Activated CD4-positive, alpha-beta T cell treated with anti-CD3 and anti-CD28 coated beads, Interleukin-2, amount 10 ng/mL, durations not matched to agents 24 days and 14 days (primary cell): ENCODE measurements at regions not wholly inside any gene's neighbourhood (a gene's known extent, or its start where the extent isn't known, plus 50 kb on each side); places are given as distances from the start of the nearest gene placed in this dataset.
A peak's percentile ranks its signal among the peaks of the same experiment; 100 is the strongest.

Experiments used
- DNase-seq: peaks from one replicate; pipeline ENCODE4 v3.0.0; 2022
- H3K27ac Mint-ChIP-seq: one replicate; pipeline ENCODE4 v1.8.0; 2022; ENCODE audit warnings: mild to moderate bottlenecking, mixed read lengths
- H3K27me3 Mint-ChIP-seq: one replicate; pipeline ENCODE4 v1.8.0; 2022; ENCODE audit warnings: mixed read lengths
- H3K36me3 Mint-ChIP-seq: one replicate; pipeline ENCODE4 v1.8.0; 2022; ENCODE audit warnings: low read depth, mild to moderate bottlenecking, mixed read lengths
- H3K4me1 Mint-ChIP-seq: one replicate; pipeline ENCODE4 v1.8.0; 2021; ENCODE audit warnings: mixed read lengths
- H3K4me3 Mint-ChIP-seq: one replicate; pipeline ENCODE4 v1.8.0; 2022; ENCODE audit warnings: mild to moderate bottlenecking, moderate library complexity, mixed read lengths
- H3K9me3 Mint-ChIP-seq: one replicate; pipeline ENCODE4 v1.8.0; 2021; ENCODE audit warnings: mixed read lengths
- intact Hi-C: fragments of 100-400 bp; cut with micrococcal nuclease; formaldehyde crosslinking; loops from one replicate; pipeline ENCODE4 v1.15.1; 2023

DNA sequence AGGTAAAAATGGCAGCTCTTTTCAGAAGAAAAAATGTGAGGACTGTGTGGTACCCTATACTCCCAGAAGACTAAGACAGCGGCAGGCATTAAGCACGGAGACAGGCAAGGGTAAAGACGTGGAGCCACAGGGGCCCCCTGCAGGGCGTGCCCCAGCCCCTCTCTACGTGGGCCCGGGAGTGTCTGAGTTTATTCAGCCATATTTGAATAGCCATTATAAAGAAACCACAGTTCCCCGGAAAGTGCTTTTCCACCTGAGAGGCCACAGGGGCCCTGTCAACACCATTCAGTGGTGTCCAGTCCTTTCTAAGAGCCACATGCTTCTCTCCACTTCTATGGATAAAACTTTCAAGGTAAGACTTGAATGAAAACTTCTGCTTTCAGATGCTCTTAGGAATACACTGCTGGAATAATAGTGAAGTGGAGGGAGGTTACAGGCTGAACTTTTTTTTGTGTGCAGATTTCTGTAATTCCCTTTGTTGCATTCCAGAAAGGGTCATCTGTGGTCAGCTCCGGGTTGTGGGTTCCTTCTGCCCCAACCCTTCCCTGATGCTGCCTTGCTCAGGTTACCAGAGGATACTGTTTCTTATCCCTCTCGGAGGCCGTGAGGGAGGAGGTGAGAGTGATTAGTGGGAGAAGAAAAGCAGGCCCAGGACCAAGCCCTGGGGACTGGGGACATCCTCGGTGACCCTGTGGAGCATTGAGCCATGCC is 58.4 kb downstream of the SLC25A47 start:
- Mint-ChIP-seq H3K27ac (no peak overlapping the region), H3K4me1 (peaks cover 19% of the 10 kb centered on the region), H3K9me3 (no peaks in the 10 kb centered on the region), H3K4me3 (no peak overlapping the region), H3K36me3 (peaks cover 4% of the 10 kb centered on the region), H3K27me3 (no peaks in the 10 kb centered on the region)
- intact Hi-C loops = loop anchor here (2.0 kb wide), 1 partner anchor 273 kb away; no protein-coding TSS in a partner anchor
- no peak for DNase-seq

DNA sequence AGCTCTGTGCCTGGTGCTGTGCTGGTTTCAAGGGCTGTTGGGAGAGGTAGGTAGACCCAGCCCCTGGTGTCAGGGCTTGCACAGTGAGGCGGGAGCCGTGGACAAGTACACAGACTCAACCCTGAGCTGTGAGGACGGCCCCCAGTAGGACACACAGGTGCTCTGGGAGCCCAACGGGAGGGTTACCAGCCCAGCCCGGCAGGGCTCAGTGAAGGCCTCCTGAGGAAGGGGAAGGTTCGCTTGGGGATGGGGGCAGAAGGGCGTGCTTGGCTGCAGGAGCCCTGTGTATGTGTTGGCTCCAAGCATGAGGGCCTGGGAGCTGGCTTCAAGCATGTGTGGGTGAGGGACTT is 58.9 kb downstream of the SLC25A47 start:
- no peaks in the 10 kb centered on the region for H3K27me3 Mint-ChIP-seq

DNA sequence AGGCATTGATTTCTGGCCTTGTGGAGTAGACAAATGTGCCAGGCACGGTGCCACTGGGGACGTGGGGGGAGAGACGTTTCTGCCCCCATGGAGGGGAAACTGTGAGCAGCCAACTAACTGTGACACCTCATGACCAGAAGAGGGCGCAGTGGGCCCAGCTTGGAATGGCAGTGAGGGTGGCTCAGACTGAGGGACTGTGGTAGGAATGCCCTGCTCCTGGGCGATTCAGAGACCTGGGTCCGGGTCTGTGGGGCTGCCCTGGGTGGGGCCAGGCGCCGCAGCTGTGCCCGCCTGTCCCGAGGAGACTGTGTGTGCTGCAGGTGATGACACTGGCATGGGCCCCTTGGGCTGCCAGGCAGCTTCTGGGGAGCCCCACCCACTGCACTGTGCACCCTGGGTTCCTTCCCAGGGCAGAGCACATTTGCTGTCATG is 60.6 kb downstream of the SLC25A47 start:
- Mint-ChIP-seq H3K4me1 (peaks cover 15% of the 10 kb centered on the region), H3K27ac (no peak overlapping the region), H3K36me3 (peaks cover 4% of the 10 kb centered on the region), H3K9me3 (no peaks in the 10 kb centered on the region), H3K4me3 (no peak overlapping the region), H3K27me3 (no peaks in the 10 kb centered on the region)
- intact Hi-C loops = loop anchor here (1.0 to 2.0 kb wide), 2 partner anchors 262 to 271 kb away; no protein-coding TSS in a partner anchor
- peak; percentile 90 for DNase-seq

More for the DNA sequence above, 58.9 kb downstream of the SLC25A47 start:
- Mint-ChIP-seq H3K4me1 (peaks cover 13% of the 10 kb centered on the region), H3K36me3 (peaks cover 4% of the 10 kb centered on the region), H3K4me3 (no peak overlapping the region), H3K9me3 (no peaks in the 10 kb centered on the region), H3K27ac (no peak overlapping the region)
- no peak for DNase-seq
- intact Hi-C loops = loop anchor here (2.0 kb wide), 1 partner anchor 273 kb away; no protein-coding TSS in a partner anchor

DNA sequence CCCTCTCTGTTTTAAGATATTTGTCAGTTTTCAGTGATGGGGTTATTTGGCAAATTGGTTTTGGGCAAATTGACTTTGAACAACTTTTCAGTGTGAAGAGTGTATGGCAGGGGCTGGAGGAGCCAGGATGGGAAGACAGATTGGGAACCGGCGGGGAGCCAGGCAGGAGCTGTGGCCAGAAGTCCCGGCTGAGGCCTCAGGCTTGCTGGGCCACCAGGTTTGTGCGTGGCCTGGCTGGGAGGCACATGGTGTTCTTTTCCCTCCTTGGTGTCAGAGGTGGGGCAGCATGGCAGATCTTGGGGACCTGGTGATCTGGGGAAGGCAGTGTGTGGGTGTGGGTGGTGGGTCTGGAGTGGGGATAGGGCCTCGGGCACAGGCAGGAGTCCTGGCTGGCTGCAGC is 61.1 kb downstream of the SLC25A47 start:
- Mint-ChIP-seq H3K4me3 (no peak overlapping the region), H3K9me3 (no peaks in the 10 kb centered on the region), H3K27ac (peak overlapping the region; percentile 24), H3K36me3 (peaks cover 4% of the 10 kb centered on the region), H3K4me1 (peaks cover 15% of the 10 kb centered on the region), H3K27me3 (no peaks in the 10 kb centered on the region)
- intact Hi-C loops = no loop called here
- no peak for DNase-seq

DNA sequence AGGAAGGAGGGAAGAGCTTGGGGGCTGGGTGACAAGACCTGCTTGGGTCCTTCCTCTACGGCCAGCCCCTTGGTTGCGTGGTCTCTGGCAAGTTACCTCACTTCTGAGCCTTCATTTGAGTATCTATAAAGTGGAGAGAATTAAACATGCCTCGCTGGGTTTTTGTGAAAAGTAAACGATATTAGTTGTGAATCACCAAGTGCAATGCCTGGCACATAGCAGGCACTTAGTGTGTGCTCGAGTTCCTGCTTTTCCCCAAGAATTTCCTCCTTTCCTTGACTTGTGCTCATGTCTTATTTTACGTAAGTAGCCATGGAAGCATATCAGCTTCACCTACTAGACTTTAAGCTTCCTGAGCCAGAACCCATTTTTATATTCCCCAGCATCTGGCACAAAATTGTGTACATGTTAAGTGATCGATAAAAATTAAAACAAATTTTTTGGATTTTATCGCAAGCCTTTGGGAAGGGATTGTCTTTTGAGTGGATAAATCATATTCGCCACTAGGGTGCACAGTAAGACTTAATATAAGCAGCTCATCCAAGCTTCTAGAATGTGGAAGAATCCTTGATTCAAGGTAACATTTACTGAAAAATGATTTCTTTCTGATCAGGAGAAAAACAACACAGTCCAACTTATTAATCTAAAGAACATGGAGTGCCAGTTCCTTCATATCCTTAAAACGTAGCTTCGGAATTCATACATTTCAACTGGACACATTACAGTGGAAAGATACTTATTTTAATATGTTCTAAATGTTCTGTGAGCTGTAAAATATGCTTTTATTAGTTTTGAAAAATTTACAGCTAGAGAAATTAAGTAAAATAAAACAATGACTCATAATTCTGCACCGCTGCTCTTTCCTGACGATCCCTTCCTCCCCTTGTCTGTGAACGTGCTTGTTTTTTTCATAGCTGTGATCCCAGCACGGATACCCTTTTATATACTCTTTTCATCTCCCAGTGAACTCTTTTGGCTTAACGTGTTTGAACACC is 62.0 kb downstream of the SLC25A47 start:
- H3K36me3 Mint-ChIP-seq = peaks cover 4% of the 10 kb centered on the region
- intact Hi-C loops = no loop called here
- H3K4me3 Mint-ChIP-seq = no peak overlapping the region
- no peaks in the 10 kb centered on the region for H3K27me3 Mint-ChIP-seq
- DNase-seq = no peak
- peaks cover 15% of the 10 kb centered on the region for H3K4me1 Mint-ChIP-seq
- no peak overlapping the region for H3K27ac Mint-ChIP-seq
- no peaks in the 10 kb centered on the region for H3K9me3 Mint-ChIP-seq

DNA sequence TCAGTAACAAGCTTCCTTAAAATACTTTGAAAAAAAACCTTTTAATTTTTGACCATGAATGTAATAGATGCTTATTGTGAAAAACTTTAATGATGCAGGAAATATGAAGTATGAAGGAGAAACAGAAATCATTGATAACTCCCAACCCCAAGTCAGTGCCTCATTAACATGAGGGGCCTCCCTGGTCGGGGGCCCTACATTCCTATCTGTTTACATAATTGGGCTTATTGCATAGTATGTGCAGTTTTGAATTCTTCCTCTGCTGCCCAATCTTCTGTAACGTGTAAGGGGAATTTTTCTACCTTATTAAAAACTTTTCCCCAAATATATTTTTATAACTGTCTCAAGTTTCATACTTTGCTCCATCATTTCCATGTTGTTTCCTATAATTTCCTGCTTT is 63.0 kb downstream of the SLC25A47 start:
- no peak overlapping the region for H3K27ac Mint-ChIP-seq
- no peak overlapping the region for H3K4me3 Mint-ChIP-seq
- H3K9me3 Mint-ChIP-seq = no peaks in the 10 kb centered on the region
- peaks cover 15% of the 10 kb centered on the region for H3K4me1 Mint-ChIP-seq
- H3K27me3 Mint-ChIP-seq = no peaks in the 10 kb centered on the region
- H3K36me3 Mint-ChIP-seq = peaks cover 5% of the 10 kb centered on the region
- no peak for DNase-seq
- intact Hi-C loops = no loop called here

DNA sequence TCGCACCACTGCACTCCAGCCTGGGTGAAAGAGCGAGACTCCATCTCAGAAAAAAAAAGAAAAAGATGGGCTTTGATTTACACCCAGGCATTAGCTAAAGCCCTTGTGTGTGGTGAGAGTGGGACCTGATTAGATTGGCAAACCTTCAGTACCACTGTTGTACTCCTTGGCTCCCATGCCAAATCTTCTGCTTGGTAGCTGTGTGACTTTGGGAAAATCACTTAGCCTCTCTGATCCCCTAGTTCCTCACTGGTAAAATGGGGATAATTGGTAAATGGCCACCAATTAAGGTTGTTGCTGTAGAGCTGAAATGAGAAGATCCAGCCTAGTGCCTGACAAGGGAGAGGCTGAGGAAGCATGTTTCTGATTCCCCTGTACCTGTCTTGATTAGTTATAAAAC is 63.7 kb downstream of the SLC25A47 start:
- intact Hi-C loops = no loop called here
- no peak for DNase-seq
- H3K4me3 Mint-ChIP-seq = no peak overlapping the region
- H3K27me3 Mint-ChIP-seq = no peaks in the 10 kb centered on the region
- H3K4me1 Mint-ChIP-seq = peaks cover 15% of the 10 kb centered on the region
- no peak overlapping the region for H3K27ac Mint-ChIP-seq
- H3K9me3 Mint-ChIP-seq = no peaks in the 10 kb centered on the region
- peaks cover 4% of the 10 kb centered on the region for H3K36me3 Mint-ChIP-seq

DNA sequence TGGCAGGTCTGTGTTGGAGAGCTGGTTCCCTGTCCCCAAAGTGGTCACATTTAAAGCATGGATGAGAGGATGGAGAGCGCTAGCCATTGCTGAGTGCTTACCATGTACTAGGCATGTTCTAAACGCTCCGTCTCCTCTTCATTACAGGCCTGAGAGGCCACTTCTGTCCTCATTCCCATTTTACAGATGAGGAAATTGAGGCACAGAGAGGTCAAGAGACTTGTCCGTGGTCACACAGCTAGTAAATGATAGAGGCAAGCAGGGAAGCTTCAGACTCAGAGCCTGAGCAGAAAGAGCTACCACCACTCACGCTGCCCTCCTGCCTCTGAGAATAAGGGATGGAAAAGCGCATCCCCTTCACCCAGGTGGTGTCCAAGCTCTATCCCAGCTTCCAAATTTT is 64.3 kb downstream of the SLC25A47 start:
- H3K9me3 Mint-ChIP-seq = no peaks in the 10 kb centered on the region
- H3K27me3 Mint-ChIP-seq = no peaks in the 10 kb centered on the region
- H3K36me3 Mint-ChIP-seq = peaks cover 4% of the 10 kb centered on the region
- peaks cover 18% of the 10 kb centered on the region for H3K4me1 Mint-ChIP-seq
- H3K27ac Mint-ChIP-seq = no peak overlapping the region
- intact Hi-C loops = no loop called here
- H3K4me3 Mint-ChIP-seq = no peak overlapping the region
- no peak for DNase-seq

DNA sequence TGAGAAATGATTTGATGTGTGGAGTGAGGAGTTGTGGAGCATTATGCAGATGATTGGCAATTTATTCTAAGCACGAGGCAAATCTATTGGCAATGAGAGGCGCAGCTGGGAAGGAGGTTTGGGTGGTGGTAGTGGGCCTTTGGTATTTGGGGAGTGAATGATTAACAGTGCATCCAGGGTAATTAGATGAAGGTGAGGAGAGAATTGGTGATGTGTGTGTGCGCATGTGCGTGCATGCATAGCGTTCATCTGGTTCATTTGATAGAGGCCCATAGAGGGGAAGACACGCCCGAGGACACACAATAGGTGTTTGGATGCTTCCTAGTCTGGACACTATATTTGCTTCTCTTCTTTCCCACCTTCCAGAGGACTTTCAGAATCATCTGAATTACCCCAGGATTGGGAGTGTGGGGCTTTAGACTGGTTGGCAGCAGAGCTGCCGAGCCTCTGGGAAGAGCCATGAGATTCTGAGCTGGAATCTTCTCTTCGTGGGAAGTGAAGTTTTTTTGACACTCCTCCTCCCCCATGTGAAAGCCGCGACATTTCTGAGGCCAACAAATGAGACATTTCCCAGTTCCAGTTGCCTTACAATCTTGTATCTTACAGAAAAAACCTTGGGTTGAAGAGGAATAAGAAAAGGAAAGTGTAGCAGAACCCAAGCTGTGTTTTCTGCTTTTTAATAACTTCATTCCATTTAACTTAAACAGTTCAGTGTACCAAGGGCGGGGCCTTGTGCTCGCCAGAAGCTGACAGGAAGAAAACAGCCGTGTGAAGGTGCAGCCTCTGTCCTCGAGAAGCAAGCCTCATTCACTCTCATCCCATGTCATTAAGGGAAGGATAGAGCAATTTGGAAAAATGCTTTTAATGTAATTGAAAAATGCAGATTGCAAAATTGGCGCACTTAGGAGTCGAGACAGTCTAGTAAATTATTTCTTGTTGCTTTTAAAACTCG is 65.2 kb downstream of the SLC25A47 start:
- intact Hi-C loops = no loop called here
- H3K9me3 Mint-ChIP-seq = no peaks in the 10 kb centered on the region
- peaks cover 22% of the 10 kb centered on the region for H3K4me1 Mint-ChIP-seq
- H3K27me3 Mint-ChIP-seq = no peaks in the 10 kb centered on the region
- H3K27ac Mint-ChIP-seq = no peak overlapping the region
- no peak overlapping the region for H3K4me3 Mint-ChIP-seq
- DNase-seq = no peak
- peaks cover 4% of the 10 kb centered on the region for H3K36me3 Mint-ChIP-seq

DNA sequence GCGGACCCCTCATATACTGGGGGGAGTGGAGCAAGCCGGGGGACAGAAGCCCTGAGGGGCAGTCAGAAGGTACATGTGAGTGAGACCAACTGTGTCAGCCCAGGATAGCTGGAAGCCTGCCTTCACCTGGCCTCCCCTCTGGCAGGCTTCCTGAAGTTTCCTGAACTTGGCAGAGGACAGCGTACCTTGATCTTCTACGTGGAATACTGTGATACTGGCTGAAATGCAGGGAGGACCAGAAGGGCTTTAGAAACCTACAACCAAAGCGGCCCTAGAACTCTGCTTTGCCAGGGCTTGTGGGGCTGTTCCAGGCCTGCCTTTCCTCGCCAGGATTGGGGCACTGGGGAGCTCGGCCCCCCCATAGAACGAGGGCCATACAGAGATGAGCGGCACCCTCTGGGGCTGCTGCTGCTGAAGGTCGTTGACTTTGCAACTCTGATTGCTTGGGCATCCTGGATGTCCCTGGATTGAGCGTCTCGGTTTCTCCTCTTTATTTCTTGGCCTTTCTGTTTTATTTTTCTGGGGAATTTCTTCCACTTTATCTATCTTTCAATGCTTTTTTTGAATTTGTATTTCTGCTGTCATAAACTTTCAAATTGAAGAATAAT is 66.5 kb downstream of the SLC25A47 start:
- H3K27me3 Mint-ChIP-seq = no peaks in the 10 kb centered on the region
- no peak overlapping the region for H3K4me3 Mint-ChIP-seq
- no peak for DNase-seq
- H3K27ac Mint-ChIP-seq = no peak overlapping the region
- H3K36me3 Mint-ChIP-seq = peaks cover 4% of the 10 kb centered on the region
- H3K4me1 Mint-ChIP-seq = peaks cover 16% of the 10 kb centered on the region
- no peaks in the 10 kb centered on the region for H3K9me3 Mint-ChIP-seq
- intact Hi-C loops = no loop called here

DNA sequence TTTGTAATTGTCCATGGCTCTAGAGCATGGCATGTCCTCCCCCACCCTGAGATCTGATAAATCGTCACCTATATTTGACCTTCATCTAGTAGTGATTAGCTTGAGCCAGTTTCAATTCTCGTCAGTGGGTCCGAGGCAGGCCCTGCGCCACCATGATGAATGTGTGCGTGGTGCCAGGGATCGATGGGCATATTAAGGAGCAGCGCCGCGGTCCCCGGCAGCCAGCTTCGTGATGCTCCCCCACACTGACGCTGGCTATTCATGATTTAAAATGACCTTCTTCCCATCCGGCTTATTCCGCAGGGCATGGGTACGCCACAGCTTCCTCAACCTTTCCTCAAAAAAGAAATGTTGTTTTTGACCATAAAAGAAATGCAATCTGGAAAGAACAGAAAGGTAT is 68.0 kb downstream of the SLC25A47 start:
- no peak for DNase-seq
- intact Hi-C loops = no loop called here
- no peaks in the 10 kb centered on the region for H3K27me3 Mint-ChIP-seq
- H3K4me3 Mint-ChIP-seq = no peak overlapping the region
- H3K9me3 Mint-ChIP-seq = no peaks in the 10 kb centered on the region
- peaks cover 16% of the 10 kb centered on the region for H3K4me1 Mint-ChIP-seq
- H3K27ac Mint-ChIP-seq = no peak overlapping the region
- H3K36me3 Mint-ChIP-seq = peaks cover 2% of the 10 kb centered on the region

DNA sequence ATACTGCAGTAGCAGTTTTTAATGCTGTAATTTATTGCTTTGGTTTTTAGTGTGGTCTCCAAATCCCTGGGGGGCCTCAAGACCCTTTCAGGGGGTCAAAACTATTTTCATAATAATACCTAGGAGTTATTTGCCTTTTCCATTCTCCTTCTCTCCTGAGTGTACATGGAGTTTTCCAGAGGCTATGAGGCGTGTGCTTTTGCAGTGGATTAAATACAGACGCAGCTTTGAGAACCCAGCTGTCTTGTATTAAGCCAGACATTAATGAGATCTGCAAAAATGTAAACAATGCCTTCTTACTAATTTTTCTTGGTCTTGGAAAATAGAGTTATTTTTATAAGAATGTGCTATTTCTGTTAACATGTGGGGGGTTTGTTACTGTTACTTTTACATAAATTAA is 68.6 kb downstream of the SLC25A47 start:
- Mint-ChIP-seq H3K36me3 (peaks cover 2% of the 10 kb centered on the region), H3K27me3 (no peaks in the 10 kb centered on the region), H3K4me3 (no peak overlapping the region), H3K27ac (no peak overlapping the region), H3K4me1 (peaks cover 16% of the 10 kb centered on the region), H3K9me3 (no peaks in the 10 kb centered on the region)
- intact Hi-C loops = no loop called here
- DNase-seq = no peak

DNA sequence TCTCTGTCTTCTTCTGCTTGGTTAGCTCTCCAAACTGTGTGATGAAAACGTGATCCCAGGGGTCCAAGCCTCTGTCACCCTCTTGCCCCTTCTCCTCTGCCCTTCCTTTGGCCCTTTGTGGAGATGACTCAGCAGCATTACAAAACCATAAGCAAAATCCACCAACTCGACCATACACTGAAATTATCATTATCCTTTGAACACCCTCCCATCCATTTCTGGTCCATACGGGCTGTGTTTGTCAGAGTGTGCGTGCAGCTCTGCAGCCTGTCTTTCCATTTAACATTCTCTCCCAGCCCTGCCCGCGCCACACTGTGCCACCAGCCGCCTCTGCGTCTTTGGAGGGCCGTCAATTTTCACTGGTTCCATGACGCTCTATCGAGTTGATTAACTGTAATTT is 69.2 kb downstream of the SLC25A47 start:
- H3K4me3 Mint-ChIP-seq = no peak overlapping the region
- no peaks in the 10 kb centered on the region for H3K9me3 Mint-ChIP-seq
- intact Hi-C loops = no loop called here
- peaks cover 4% of the 10 kb centered on the region for H3K36me3 Mint-ChIP-seq
- no peaks in the 10 kb centered on the region for H3K27me3 Mint-ChIP-seq
- no peak overlapping the region for H3K27ac Mint-ChIP-seq
- peaks cover 16% of the 10 kb centered on the region for H3K4me1 Mint-ChIP-seq
- no peak for DNase-seq
